DMS79 (cell line): ENCODE measurements at regions not wholly inside any gene's neighbourhood (a gene's known extent, or its start where the extent isn't known, plus 50 kb on each side); places are given as distances from the start of the nearest gene placed in this dataset.
"Not testable (repeated sequence)": the region's sequence is repeated elsewhere in the genome, so short reads cannot be mapped to it uniquely, and the experiment has no call there.

Experiments
- DNase-seq: peaks from one replicate; lab custom pipeline; 2025; lab: John Stamatoyannopoulos, UW

- no peak for DNase-seq
Observed at GRCh38 chr10:78415111-78415510, 381.4 kb downstream of the RPS24 start.

- no peak for DNase-seq
Observed at GRCh38 chr10:78416031-78417011, 382.7 kb downstream of the RPS24 start.

GRCh38 chr10:78417425-78418370 is 384.0 kb downstream of the RPS24 start:
- no peak for DNase-seq

- DNase-seq, result no peak
Observed at GRCh38 chr10:78419481-78420265, 386.0 kb downstream of the RPS24 start.

GRCh38 chr10:78420946-78421735 is 387.5 kb downstream of the RPS24 start:
- no peak for DNase-seq

- DNase-seq, result not testable (repeated sequence)
Observed at GRCh38 chr10:78424050-78424449, 390.4 kb downstream of the RPS24 start.

- DNase-seq, result no peak
Observed at GRCh38 chr10:78424723-78425122, 391.1 kb downstream of the RPS24 start.

GRCh38 chr10:78426181-78426580 is 392.5 kb downstream of the RPS24 start:
- no peak for DNase-seq

- DNase-seq, result no peak
Observed at GRCh38 chr10:78427497-78428031, 393.9 kb downstream of the RPS24 start.

GRCh38 chr10:78428579-78428978 is 394.9 kb downstream of the RPS24 start:
- DNase-seq, result no peak

- DNase-seq, result no peak
Observed at GRCh38 chr10:78429984-78430383, 396.3 kb downstream of the RPS24 start.

GRCh38 chr10:78432583-78432982 is 398.9 kb downstream of the RPS24 start:
- DNase-seq, result no peak

- DNase-seq, result no peak
Observed at GRCh38 chr10:78433076-78433595, 399.5 kb downstream of the RPS24 start.

GRCh38 chr10:78433766-78434535 is 400.3 kb downstream of the RPS24 start:
- peak; percentile 24 for DNase-seq

- no peak for DNase-seq
Observed at GRCh38 chr10:78434886-78435285, 401.2 kb downstream of the RPS24 start.

GRCh38 chr10:78435484-78436221 is 402.0 kb downstream of the RPS24 start:
- no peak for DNase-seq

GRCh38 chr10:78436222-78436573 is 402.5 kb downstream of the RPS24 start:
- no peak for DNase-seq

- no peak for DNase-seq
Observed at GRCh38 chr10:78436706-78437406, 403.2 kb downstream of the RPS24 start.
